Stimulated activated CD4-positive, alpha-beta T cell treated with anti-CD3 and anti-CD28 coated beads, Interleukin-2, amount 100 ng/mL, for 24 hours (primary cell): ENCODE measurements at regions not wholly inside any gene's neighbourhood (a gene's known extent, or its start where the extent isn't known, plus 50 kb on each side); places are given as distances from the start of the nearest gene placed in this dataset.

ENCODE experiments used
- DNase-seq, 2 donors: peaks; one replicate each; pipeline ENCODE4 v3.0.0-alpha.2; 2020

- DNase-seq = no peak
These were observed 139.0 kb downstream of the ZDHHC20 start for GRCh38 chr13:21319869-21320641.

- no peak for DNase-seq
These were observed 138.5 kb downstream of the ZDHHC20 start for GRCh38 chr13:21320642-21321034.

- no peak for DNase-seq
These were observed 137.8 kb downstream of the ZDHHC20 start for GRCh38 chr13:21321269-21321668.

DNA sequence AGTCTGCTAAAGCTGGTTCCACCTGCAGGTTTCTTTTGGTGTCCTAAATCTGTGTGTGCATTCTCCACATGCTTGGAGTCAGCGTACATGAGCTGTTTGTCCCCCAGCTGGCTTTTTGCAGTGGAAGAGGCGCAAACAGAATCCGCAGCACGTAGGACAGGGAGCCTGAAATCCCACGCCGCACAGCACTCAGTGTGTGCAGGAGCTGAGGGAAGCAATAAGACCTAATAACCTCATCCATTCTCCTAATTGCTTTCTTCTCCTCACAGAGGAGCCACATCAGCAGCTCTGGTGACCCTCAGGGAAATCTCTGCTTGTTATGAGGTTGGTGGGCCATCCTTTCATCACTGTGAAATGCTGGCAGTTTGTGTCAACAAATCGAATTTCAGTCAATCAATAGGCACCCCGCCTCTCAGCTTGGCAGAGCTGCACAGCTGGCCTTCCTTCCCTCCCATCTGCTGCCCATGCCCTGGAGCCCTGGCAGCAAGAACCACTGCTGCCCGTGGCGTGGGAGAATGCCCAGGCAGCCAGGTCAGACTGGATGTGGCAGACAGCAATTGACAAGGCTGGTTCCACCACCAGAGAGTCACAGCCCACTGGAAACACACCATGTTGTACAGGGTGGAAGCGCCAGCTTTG, 136.7 kb downstream of the ZDHHC20 start:
- no peak for DNase-seq
